GM19452 (cell line): ENCODE measurements at regions not wholly inside any gene's neighbourhood (a gene's known extent, or its start where the extent isn't known, plus 50 kb on each side); places are given as distances from the start of the nearest gene placed in this dataset.

Experiments
- ATAC-seq: cut with Tn5 transposase; IDR thresholded peaks from one replicate; pipeline ENCODE4 v1.9.1; 2021; ENCODE audit not compliant: unreplicated experiment

DNA sequence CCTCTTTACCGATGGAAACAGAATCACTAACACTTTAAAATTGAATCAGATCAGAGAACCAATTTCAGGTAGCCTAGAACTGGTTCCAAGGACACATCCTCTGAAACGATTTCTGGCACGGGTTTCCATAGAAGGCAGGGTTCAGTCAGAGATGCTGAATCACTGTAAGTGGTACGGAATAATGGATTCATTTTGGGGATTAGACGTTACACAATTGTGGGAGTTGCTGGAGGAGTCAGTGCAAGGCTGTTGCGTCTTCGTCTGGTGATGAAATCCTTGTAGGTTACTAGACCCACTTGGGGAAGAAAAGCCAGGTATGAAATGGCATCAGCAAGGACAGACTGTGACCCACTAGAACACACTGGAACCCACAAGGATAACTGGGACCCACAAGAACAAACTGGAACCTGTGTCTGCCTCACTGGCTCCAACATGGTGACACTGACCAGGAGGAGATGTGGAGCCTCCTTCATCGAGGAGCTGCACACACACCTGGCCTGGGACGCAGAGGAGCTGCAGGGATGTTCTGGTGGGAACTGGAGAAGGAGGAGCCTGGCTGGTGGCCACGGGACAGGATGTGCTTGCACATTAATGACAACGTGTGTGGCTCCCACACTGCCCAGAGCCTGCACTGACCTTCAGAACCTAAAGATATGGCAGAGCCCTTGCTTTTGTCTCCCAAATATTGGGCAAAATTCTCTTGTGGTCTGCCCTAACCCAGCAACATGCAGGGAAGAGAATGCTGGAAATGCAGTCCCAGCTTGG lies 105.1 kb downstream of the TRAPPC11 start:
- no peak for ATAC-seq

DNA sequence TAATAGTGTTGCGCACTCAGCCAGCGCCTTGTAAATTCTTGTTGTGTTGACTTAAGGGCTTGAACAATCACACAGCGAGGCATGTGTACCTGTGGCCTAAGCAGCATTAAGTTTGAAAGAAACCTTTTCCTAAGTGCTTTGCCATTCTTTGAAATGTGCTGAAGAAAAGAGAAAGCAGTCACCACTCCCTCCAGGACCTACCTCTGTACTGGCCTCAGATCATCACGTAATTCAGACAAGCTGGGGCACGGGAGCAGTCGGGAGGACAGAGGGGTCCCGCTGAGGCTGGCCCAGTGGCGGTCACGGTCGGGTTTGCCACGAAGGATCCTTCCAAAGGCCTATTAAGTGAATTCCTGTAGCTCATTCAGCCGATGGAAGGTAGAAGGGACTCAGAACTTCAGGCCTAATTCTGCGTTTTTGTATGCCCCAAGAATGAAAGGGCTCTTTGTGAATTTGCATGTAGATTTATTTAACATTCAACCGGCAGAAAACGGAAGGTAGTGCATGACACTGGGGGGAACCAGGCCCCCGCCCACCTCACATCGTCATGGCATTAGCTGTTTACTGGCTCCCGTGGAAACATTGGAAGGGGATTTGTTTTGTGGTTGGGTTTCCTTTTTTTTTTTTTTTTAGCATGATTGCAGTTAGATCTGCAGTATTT lies 106.3 kb downstream of the TRAPPC11 start:
- ATAC-seq: no peak

DNA sequence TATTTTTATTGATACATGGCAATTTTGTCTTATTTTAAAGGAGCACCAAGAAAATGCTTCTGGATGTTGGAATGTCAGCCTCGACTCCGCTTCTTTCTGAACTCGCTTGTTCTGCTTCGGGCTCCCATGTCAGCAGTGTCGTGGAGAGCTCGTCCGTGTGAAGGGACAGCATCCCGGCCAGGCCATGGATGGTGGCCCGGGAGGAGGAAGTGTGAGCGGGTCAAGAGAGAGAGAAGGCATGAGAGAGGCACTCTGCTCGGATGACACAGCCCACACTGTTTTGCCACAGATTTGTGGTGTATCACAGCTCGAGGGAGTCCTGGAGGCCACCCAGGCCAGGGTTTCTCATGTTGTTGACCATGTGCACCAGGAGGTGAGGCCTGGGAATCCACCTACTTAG lies 107.0 kb downstream of the TRAPPC11 start:
- no peak for ATAC-seq

GRCh38 chr4:183770906-183771305 lies 111.8 kb downstream of the TRAPPC11 start:
- ATAC-seq: no peak

- ATAC-seq: no peak
These were observed 113.3 kb downstream of the TRAPPC11 start for GRCh38 chr4:183772361-183772760.

- no peak for ATAC-seq
These were observed 114.7 kb downstream of the TRAPPC11 start for GRCh38 chr4:183773790-183774189.

DNA sequence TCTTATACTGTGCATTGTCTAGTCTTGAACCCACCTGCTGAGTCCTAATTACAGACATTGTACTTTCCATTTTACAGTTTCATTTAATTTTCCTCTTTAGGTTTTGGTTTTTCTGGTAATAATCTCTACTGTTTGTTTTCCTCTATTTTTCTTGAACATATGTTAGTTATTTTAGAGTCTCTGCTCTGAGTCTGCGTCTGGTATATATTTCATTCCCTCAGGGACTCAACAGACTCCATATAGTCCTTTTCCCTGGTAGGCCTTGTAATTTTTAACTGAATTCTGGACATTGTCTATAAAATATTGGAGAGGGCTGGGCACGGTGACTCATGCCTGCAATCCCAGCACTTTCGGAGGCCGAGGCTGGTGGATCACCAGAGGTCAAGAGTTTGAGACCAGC lies 121.8 kb upstream of the STOX2 start:
- ATAC-seq: no peak

DNA sequence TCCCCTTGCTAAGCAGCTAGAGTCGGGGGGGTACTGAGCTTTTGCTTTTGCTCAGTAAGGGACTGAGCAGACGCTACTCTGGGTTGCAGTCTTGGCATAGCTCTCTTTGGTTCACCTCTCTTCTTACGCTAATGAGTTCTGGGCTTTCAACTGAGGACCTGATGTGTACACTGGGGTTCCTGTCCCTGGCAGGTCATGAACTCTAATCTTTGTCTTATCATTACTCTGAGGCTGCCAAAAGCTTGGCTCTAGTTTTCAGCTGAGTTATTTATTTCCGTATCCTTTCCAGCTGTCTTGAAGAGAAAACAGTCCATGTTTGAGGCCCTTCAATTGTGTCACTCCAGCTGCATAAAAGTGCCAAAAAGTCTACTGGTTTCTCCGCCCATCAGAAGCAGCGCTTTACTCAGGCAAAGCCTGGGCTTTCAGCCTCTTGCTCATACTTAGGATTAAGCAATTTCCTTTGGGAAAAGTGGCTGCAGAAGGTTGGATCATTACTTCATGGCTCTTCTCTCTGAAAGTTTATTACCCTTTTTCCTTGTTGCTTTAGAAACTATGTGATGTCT lies 121.0 kb upstream of the STOX2 start:
- no peak for ATAC-seq

- ATAC-seq: no peak
These were observed 116.7 kb upstream of the STOX2 start for GRCh38 chr4:183788308-183788905.

- ATAC-seq: no peak
These were observed 115.5 kb upstream of the STOX2 start for GRCh38 chr4:183789657-183790056.

DNA sequence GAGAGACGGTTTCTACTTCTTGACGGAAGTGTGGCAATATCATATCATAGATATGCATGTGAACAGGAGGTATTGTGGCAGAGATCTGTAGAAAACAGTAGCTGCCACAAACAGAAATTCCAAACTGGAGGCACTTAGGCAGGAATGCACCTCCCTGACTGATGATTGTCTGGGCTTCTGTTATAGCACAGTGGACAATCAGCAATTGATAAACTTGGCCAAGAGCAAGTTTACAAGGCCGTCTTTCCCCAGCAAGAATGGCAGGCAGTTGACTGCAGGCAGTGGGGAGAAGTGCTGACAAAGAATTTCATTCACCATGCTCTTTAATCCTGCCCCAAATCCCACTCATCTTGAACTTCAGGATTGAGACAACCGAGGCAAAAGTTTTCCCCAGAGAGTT lies 114.4 kb upstream of the STOX2 start:
- no peak for ATAC-seq

GRCh38 chr4:183797011-183797444 lies 108.1 kb upstream of the STOX2 start:
- ATAC-seq: no peak

- no peak for ATAC-seq
These were observed 107.4 kb upstream of the STOX2 start for GRCh38 chr4:183797445-183798300.

DNA sequence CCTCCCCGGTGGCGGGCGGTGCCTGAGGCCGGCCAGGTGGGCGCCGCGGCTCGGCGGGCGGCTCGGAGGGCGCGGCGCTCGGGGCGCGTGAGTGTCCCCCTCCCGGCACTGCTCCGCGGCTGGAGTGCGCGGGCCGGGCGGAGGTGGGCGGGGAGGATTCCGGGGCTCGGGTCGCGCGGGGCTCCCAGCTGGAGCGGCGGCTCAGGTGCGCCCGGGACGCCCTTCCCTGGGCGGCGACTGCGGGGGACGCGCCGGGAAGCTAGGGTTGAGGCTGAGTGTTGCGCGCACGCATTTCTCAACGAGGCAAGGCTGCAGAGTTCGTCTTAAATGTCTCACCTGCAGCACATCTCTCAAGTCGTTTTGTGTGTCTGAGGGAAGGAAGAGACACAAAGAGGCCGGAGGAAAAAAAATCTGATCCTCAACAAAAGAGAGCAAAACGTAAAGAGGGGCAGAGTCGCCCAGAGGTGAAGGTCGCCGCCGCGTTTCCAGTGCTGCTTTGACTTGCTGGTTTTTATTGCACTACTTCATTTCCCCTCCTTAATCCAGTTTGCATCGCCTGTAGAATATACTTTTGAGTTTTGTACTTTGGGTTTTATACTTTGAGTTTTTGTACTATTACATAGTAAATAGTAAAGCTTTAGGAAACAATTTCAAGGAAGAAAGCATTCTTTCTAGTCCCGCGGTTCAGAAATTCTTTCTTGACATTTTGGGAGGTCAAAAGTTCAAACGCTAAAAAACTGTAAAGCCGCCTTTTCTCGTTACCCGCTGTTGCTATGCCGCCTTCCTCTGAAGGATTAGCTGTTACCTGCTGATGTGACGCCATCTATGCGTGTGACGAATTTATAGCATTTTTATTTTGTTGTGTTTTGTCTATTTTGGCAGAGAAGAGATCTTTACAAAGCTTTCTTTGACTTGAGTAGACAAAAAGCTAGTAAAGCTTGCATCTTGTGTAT lies 106.5 kb upstream of the STOX2 start:
- ATAC-seq: no peak

DNA sequence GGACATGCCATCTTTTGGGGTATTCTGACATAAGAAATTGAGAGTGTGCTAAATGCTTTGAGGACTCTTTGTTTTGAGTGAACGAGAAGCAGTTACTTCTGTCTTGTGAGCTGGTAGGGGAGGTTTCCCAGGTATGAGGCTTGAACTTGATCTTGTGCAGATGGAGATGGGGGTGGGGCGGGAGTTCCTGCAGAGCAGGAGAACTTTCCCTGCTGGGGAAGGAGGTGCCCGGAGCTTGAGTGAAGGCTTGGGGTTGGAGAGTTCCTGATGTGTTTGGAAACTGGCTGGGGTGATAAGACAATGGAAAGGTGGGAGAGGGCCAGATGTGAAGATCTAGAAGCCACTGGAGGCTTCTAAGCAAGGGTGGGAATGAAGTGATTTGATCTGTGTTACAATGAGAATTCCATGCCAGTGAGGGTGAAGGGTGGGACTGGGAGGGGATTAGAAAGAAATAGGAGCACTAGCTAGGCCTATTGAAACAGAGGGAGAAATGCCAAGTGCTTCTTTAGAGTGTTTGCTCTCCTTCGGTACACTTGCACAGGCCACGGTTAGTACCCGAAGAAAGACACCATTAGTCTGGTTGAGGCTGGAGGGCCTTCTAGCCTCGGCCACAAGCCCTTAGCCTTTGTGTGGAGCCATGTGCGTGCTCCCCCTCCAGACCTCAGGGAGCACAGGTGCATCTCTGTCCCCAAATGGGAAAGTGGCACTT lies 103.5 kb upstream of the STOX2 start:
- no peak for ATAC-seq

DNA sequence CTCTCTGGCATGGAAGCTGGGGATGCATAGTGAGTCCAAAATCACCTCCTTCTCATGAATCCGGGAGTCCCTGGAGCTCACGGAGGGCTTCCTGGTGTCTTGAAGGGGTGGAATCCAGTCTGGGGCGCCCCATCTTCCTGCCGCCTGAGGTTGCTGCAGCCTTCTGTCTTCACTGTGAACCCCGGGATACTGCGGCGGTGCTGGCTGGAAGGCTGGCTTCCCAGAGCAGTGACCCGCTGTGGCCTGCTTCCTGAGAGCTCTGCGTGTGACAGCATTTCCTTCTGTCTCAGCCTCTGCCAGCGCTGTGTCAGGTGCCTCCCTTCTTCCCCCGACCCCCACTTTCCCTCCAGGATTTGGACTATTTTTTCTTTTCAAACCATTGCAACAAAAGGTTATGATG lies 98.8 kb upstream of the STOX2 start:
- no peak for ATAC-seq

GRCh38 chr4:183807420-183808096 lies 97.5 kb upstream of the STOX2 start:
- ATAC-seq: no peak

- ATAC-seq: no peak
These were observed 97.0 kb upstream of the STOX2 start for GRCh38 chr4:183808097-183808456.

DNA sequence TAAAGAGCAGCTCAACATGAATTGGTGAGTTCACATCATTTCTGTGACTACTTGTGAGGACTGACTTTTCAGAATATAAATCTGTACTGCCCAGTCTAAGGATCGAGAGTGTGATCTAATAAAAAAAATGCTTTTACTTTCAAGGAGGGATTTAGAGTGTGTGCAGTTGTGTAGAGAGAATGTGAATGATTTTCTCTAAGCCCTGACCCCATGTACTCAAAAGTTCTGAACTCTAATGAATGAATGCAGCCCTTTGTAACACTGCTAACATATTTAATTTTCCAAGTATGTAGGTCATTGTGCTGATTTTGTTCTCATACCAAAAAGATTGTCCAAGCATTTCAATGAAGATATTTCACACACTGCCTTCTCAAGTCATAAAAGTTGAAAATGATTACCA lies 92.5 kb upstream of the STOX2 start:
- no peak for ATAC-seq
